Subcutaneous adipose tissue (tissue), 1 donor: ENCODE measurements at regions not wholly inside any gene's neighbourhood (a gene's known extent, or its start where the extent isn't known, plus 50 kb on each side); places are given as distances from the start of the nearest gene placed in this dataset.

Source experiments
- CTCF ChIP-seq: fragments of 450-650 bp; IDR thresholded peaks from one replicate; pipeline ENCODE4 v1.5.1; 2016; ENCODE audit warnings: low read depth, mild to moderate bottlenecking, control low read depth, antibody characterized with exemption, moderate library complexity

GRCh38 chr20:47870475-47870874, 85.2 kb upstream of the SULF2 start:
- TF ChIP-seq CTCF = no peak

GRCh38 chr20:47868744-47869143, 83.5 kb upstream of the SULF2 start:
- TF ChIP-seq CTCF = no peak

- no peak for TF ChIP-seq CTCF
Observed at GRCh38 chr20:47868236-47868635, 83.0 kb upstream of the SULF2 start.

GRCh38 chr20:47867831-47868230, 82.5 kb upstream of the SULF2 start:
- TF ChIP-seq CTCF = no peak

- no peak for TF ChIP-seq CTCF
Observed at GRCh38 chr20:47866480-47866879, 81.2 kb upstream of the SULF2 start.

GRCh38 chr20:47865912-47866311, 80.6 kb upstream of the SULF2 start:
- no peak for TF ChIP-seq CTCF

GRCh38 chr20:47865451-47865850, 80.2 kb upstream of the SULF2 start:
- TF ChIP-seq CTCF = no peak

- no peak for TF ChIP-seq CTCF
Observed at GRCh38 chr20:47863981-47864380, 78.7 kb upstream of the SULF2 start.
